IMR-90 (cell line): ENCODE measurements at regions not wholly inside any gene's neighbourhood (a gene's known extent, or its start where the extent isn't known, plus 50 kb on each side); places are given as distances from the start of the nearest gene placed in this dataset.
A peak's percentile ranks its signal among the peaks of the same experiment; 100 is the strongest.

Experiments
- ATAC-seq: fragments of 200-7000 bp; cut with Tn5 transposase; 2 replicates; pipeline ENCODE4 v1.9.1; 2020; ENCODE audit warnings: low read depth, mild to moderate bottlenecking, moderate library complexity
- BruUV-seq: library from RNA; stranded (reverse); fragments of 400-500 nt; replicated peaks from 2 replicates; lab custom pipeline; 2021; lab: Mats Ljungman, UMichigan
- CTCF ChIA-PET: fragments of 300-600 bp; formaldehyde crosslinking; extraction: SDS; loops from one replicate; lab custom pipeline; 2021; ENCODE audit warnings: antibody characterized with exemption; lab: Yijun Ruan, JAX
- POLR2A ChIA-PET: fragments of 300-600 bp; sonication (Branson Sonifier 250); formaldehyde crosslinking; loops from one replicate; lab custom pipeline; 2022; ENCODE audit warnings: antibody characterized with exemption; ENCODE audit not compliant: unreplicated experiment; lab: Charles Lee
- DNase-seq: peaks from one replicate; pipeline ENCODE4 v3.0.0; 2013
- H2AFZ ChIP-seq: replicated peaks from 2 replicates; pipeline ENCODE3; 2013; ENCODE audit warnings: low read length, mild to moderate bottlenecking; ENCODE audit not compliant: poor library complexity
- H2AK5ac ChIP-seq: 2 replicates; pipeline ENCODE4 v1.6.1; 2013; ENCODE audit warnings: low read depth, low read length, inconsistent platforms
- H2AK9ac ChIP-seq: replicated peaks from 2 replicates; pipeline ENCODE3; 2013; ENCODE audit warnings: mild to moderate bottlenecking, low read depth, low read length, moderate library complexity; ENCODE audit not compliant: poor library complexity
- H2BK120ac ChIP-seq: 2 replicates; pipeline ENCODE4 v1.6.1; 2013; ENCODE audit warnings: low read depth, low read length, inconsistent platforms
- H2BK15ac ChIP-seq: 3 replicates; pipeline ENCODE4 v1.6.1; 2013; ENCODE audit warnings: low read depth, low read length, inconsistent platforms
- H2BK20ac ChIP-seq: 2 replicates; pipeline ENCODE4 v1.6.1; 2013; ENCODE audit warnings: low read depth, mild to moderate bottlenecking, inconsistent platforms, low read length, moderate library complexity
- H2BK5ac ChIP-seq: 2 replicates; pipeline ENCODE4 v1.6.1; 2013; ENCODE audit warnings: mild to moderate bottlenecking, low read depth, low read length, inconsistent platforms; ENCODE audit not compliant: poor library complexity, severe bottlenecking
- H3K14ac ChIP-seq: replicated peaks from 2 replicates; pipeline ENCODE4 v1.6.1; 2013; ENCODE audit warnings: low read depth, low read length, inconsistent platforms
- H3K18ac ChIP-seq: 2 replicates; pipeline ENCODE4 v1.6.1; 2013; ENCODE audit warnings: low read depth, low read length, control low read depth
- H3K23ac ChIP-seq: 2 replicates; pipeline ENCODE4 v1.6.1; 2013; ENCODE audit warnings: low read depth, low read length, inconsistent platforms
- H3K27ac ChIP-seq: 2 replicates; pipeline ENCODE4 v1.5.1; 2013; ENCODE audit warnings: mild to moderate bottlenecking, control low read depth, low read length; ENCODE audit not compliant: insufficient read depth
- H3K27me3 ChIP-seq: 2 replicates; pipeline ENCODE4 v1.6.1; 2013; ENCODE audit warnings: low read length; ENCODE audit not compliant: control insufficient read depth, insufficient read depth
- H3K36me3 ChIP-seq: 2 replicates; pipeline ENCODE4 v1.6.1; 2013; ENCODE audit warnings: low read length, mixed read lengths; ENCODE audit not compliant: control insufficient read depth, insufficient read depth
- H3K4ac ChIP-seq: 2 replicates; pipeline ENCODE4 v1.6.1; 2013; ENCODE audit warnings: low read depth, low read length, inconsistent platforms
- H3K4me1 ChIP-seq: 2 replicates; pipeline ENCODE4 v1.6.1; 2013; ENCODE audit warnings: low read length, mixed read lengths; ENCODE audit not compliant: control insufficient read depth, insufficient read depth
- H3K4me2 ChIP-seq: 2 replicates; pipeline ENCODE4 v1.6.1; 2013; ENCODE audit warnings: low read depth, mild to moderate bottlenecking, control low read depth, low read length, moderate library complexity
- H3K4me3 ChIP-seq: 2 replicates; pipeline ENCODE4 v1.5.1; 2013; ENCODE audit warnings: low read depth, mild to moderate bottlenecking, control low read depth, low read length, moderate library complexity; ENCODE audit not compliant: insufficient read depth
- H3K56ac ChIP-seq: 2 replicates; pipeline ENCODE4 v1.6.1; 2013; ENCODE audit warnings: low read length, inconsistent platforms; ENCODE audit not compliant: insufficient read depth; ENCODE audit errors: extremely low read depth
- H3K79me1 ChIP-seq, 2 experiments: 2 replicates each; pipeline ENCODE4 v1.6.1; 2013; ENCODE audit warnings: low read length in 2 of 2, inconsistent platforms in 1 of 2, low read depth in 1 of 2
- H3K9ac ChIP-seq: 2 replicates; pipeline ENCODE4 v1.6.1; 2013; ENCODE audit warnings: low read depth, low read length, control low read depth
- H3K9me1 ChIP-seq: 2 replicates; pipeline ENCODE4 v1.6.1; 2013; ENCODE audit warnings: low read length, inconsistent platforms; ENCODE audit not compliant: insufficient read depth
- H3K9me3 ChIP-seq: 2 replicates; pipeline ENCODE4 v1.6.1; 2013; ENCODE audit warnings: low read length; ENCODE audit not compliant: control insufficient read depth, insufficient read depth
- H4K20me1 ChIP-seq: 2 replicates; pipeline ENCODE4 v1.6.1; 2013; ENCODE audit warnings: low read length, inconsistent platforms; ENCODE audit not compliant: insufficient read depth
- H4K5ac ChIP-seq: 2 replicates; pipeline ENCODE4 v1.6.1; 2013; ENCODE audit warnings: mild to moderate bottlenecking, low read depth, low read length, control low read depth
- H4K8ac ChIP-seq, 2 experiments: 2 replicates each; pipeline ENCODE4 v1.6.1; 2013; ENCODE audit warnings: low read depth in 2 of 2, low read length in 2 of 2, control low read depth in 1 of 2, inconsistent platforms in 1 of 2
- H4K91ac ChIP-seq: 2 replicates; pipeline ENCODE4 v1.6.1; 2013; ENCODE audit warnings: low read depth, low read length, inconsistent platforms; ENCODE audit not compliant: insufficient read depth
- MAFK ChIP-seq: IDR thresholded peaks from 2 replicates; pipeline ENCODE4 v1.6.1; 2012; ENCODE audit warnings: low read depth, low read length, improper control_type of control experiment
- WGBS, 2 experiments: methylation state at CpG; one replicate each; pipeline versions ENCODE4 v1.1.5 to v1.1.7; 2013; ENCODE audit warnings: missing lambda C conversion rate in 2 of 2; ENCODE audit not compliant: insufficient read length in 1 of 2; ENCODE audit errors: extremely low coverage in 2 of 2; 5-methylcytosine and 5-hydroxymethylcytosine counted together
- dilution Hi-C: fragments of 300-500 bp; cut with HindIII; formaldehyde crosslinking; loops from one replicate; pipeline ENCODE4 v1.14.3; 2018; ENCODE audit warnings: low sequenced_read_pairs; ENCODE audit not compliant: unreplicated experiment
- in situ Hi-C: fragments of 300-500 bp; cut with MboI; formaldehyde crosslinking; loops from 3 replicates; pipeline ENCODE4 v1.14.3; 2019; ENCODE audit warnings: low sequenced_read_pairs, inconsistent platforms, mixed read lengths
- intact Hi-C: fragments of 100-400 bp; cut with micrococcal nuclease; formaldehyde crosslinking; loops from 2 replicates; pipeline ENCODE4 v1.10.0; 2022

DNA sequence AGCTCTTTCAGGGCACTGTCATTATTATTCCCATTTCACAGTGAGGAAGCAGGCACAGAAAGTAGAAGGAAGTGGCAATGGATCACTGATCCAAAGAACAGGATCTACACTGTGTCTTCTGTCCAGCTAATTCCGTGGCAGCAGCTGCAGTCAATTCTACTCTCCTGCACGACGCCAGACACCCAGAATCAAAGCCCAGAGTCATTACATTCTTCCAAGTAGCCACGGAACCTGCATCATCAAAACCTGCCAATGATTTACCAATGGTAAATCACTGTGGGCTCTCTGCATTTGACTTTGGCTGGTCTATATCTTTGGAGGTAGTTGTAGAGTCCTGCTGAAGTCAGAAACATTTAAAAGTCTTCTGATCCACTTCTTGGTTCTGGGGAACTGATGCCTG, 767.7 kb downstream of the LIG4 start:
- BruUV-seq, result no TSS peak

More for the DNA sequence above, 767.7 kb downstream of the LIG4 start:
- Histone ChIP-seq H4K20me1 (no peaks in the 10 kb centered on the region), H2BK20ac (peak overlapping the region; percentile 74; the same call in 1 of the 2 replicates), H4K8ac (0 out of 4 replicates have a peak overlapping the region, but pooled peaks of 1 of the 2 experiments have one; percentile 2), H3K18ac (peak overlapping the region; percentile 30; the same call in 1 of the 2 replicates), H3K9me3 (no peaks in the 10 kb centered on the region), H4K5ac (peak overlapping the region; percentile 23; the same call in 1 of the 2 replicates), H3K56ac (no peak overlapping the region), H4K91ac (no peak overlapping the region; the same call in 1 of the 2 replicates), H3K4ac (peak overlapping the region; percentile 43; the same call in 1 of the 2 replicates), H3K23ac (0 out of 2 replicates have a peak overlapping the region, but pooled peaks have one; percentile 20), H3K9ac (no peak overlapping the region), H3K79me1 (peaks cover 38 to 54% of the 10 kb centered on the region in 2 experiments), H2BK5ac (no peak overlapping the region), H3K4me2 (no peak overlapping the region), H3K9me1 (peaks cover 12% of the 10 kb centered on the region), H3K14ac (peak overlapping the region; percentile 39), H2AK9ac (no peak overlapping the region), H3K27me3 (no peaks in the 10 kb centered on the region), H2BK15ac (peak overlapping the region; percentile 54; the same call in 1 of the 3 replicates), H2AFZ (no peak overlapping the region), H3K4me3 (no peak overlapping the region), H2BK120ac (peak overlapping the region; percentile 23; the same call in 1 of the 2 replicates), H3K36me3 (no peaks in the 10 kb centered on the region), H2AK5ac (peak overlapping the region; percentile 56; the same call in 1 of the 2 replicates), H3K4me1 (peaks cover 16% of the 10 kb centered on the region), H3K27ac (no peak overlapping the region)
- TF ChIP-seq MAFK, result no peak
- WGBS, 2 experiments, result no CpG with 5 or more reads among the region's 4 CpGs
- intact Hi-C loops, result no loop called here
- DNase-seq, result no peak
- in situ Hi-C loops, result no loop called here
- ATAC-seq, result no peak
- POLR2A ChIA-PET, result no interaction called here
- CTCF ChIA-PET, result no interaction called here
- dilution Hi-C loops, result no loop called here
